CD8-positive, alpha-beta memory T cell (primary cell): ENCODE measurements at regions not wholly inside any gene's neighbourhood (a gene's known extent, or its start where the extent isn't known, plus 50 kb on each side); places are given as distances from the start of the nearest gene placed in this dataset.
"Not testable (repeated sequence)": the region's sequence is repeated elsewhere in the genome, so short reads cannot be mapped to it uniquely, and the experiment has no call there.

ENCODE experiments used
- CTCF ChIA-PET: fragments of 350-600 bp; sonication (Branson Sonifier 250); formaldehyde crosslinking; loops from one replicate; lab custom pipeline; 2021; ENCODE audit warnings: antibody characterized with exemption; lab: Charles Lee
- POLR2A ChIA-PET: fragments of 350-600 bp; sonication (Branson Sonifier 250); formaldehyde crosslinking; loops from one replicate; lab custom pipeline; 2021; ENCODE audit warnings: antibody characterized with exemption; lab: Charles Lee
- DNase-seq, 5 donors: peaks; one replicate each; pipeline versions ENCODE4 v3.0.0 to v3.0.0-alpha.2; 2020 to 2022; ENCODE audit warnings: mixed read lengths in 1 of 5
- H3K27ac ChIP-seq: one replicate; pipeline ENCODE4 v1.7.0; 2013; ENCODE audit warnings: low read depth, mild to moderate bottlenecking, low read length, moderate library complexity
- H3K27me3 ChIP-seq: 2 replicates; pipeline ENCODE4 v1.7.0; 2013; ENCODE audit warnings: low read length, mild to moderate bottlenecking; ENCODE audit not compliant: insufficient read depth, poor library complexity, severe bottlenecking
- H3K36me3 ChIP-seq: 2 replicates; pipeline ENCODE4 v1.7.0; 2013; ENCODE audit warnings: mild to moderate bottlenecking, low read length, moderate library complexity; ENCODE audit not compliant: insufficient read depth
- H3K4me1 ChIP-seq: 2 replicates; pipeline ENCODE4 v1.7.0; 2013; ENCODE audit warnings: mild to moderate bottlenecking, low read length, moderate library complexity; ENCODE audit not compliant: insufficient read depth
- H3K4me3 ChIP-seq: 2 replicates; pipeline ENCODE4 v1.7.0; 2013; ENCODE audit warnings: mild to moderate bottlenecking, low read length
- H3K9me3 ChIP-seq: 2 replicates; pipeline ENCODE4 v1.7.0; 2013; ENCODE audit warnings: mild to moderate bottlenecking, low read length
- H3K27ac Mint-ChIP-seq, 8 donors: one replicate each; pipeline ENCODE4 v1.8.0; 2020 to 2021; ENCODE audit warnings: mixed read lengths in 8 of 8, mild to moderate bottlenecking in 6 of 8, inconsistent platforms in 3 of 8, moderate library complexity in 3 of 8
- H3K27me3 Mint-ChIP-seq, 2 donors: one replicate each; pipeline ENCODE4 v1.8.0; 2020 to 2021; ENCODE audit warnings: mixed read lengths in 2 of 2, mild to moderate bottlenecking in 1 of 2, moderate library complexity in 1 of 2
- H3K36me3 Mint-ChIP-seq, 3 donors: one replicate each; pipeline ENCODE4 v1.8.0; 2020 to 2021; ENCODE audit warnings: mixed read lengths in 3 of 3, inconsistent platforms in 1 of 3, mild to moderate bottlenecking in 1 of 3
- H3K4me1 Mint-ChIP-seq, 3 donors: one replicate each; pipeline ENCODE4 v1.8.0; 2020 to 2021; ENCODE audit warnings: mixed read lengths in 3 of 3, inconsistent platforms in 1 of 3, mild to moderate bottlenecking in 1 of 3
- H3K4me3 Mint-ChIP-seq, 7 donors: one replicate each; pipeline ENCODE4 v1.8.0; 2020 to 2021; ENCODE audit warnings: mixed read lengths in 7 of 7, mild to moderate bottlenecking in 6 of 7, moderate library complexity in 4 of 7, inconsistent platforms in 2 of 7
- H3K9me3 Mint-ChIP-seq, 5 donors: one replicate each; pipeline ENCODE4 v1.8.0; 2020 to 2022; ENCODE audit warnings: mixed read lengths in 5 of 5, mild to moderate bottlenecking in 3 of 5, moderate library complexity in 2 of 5, inconsistent platforms in 1 of 5

GRCh38 chr6:57878792-57879191 lies 561.4 kb downstream of the PRIM2 start:
- H3K36me3 Mint-ChIP-seq, DNase-seq, H3K27me3 ChIP-seq, H3K27ac ChIP-seq, H3K4me1 Mint-ChIP-seq, H3K36me3 ChIP-seq, POLR2A ChIA-PET, H3K27ac Mint-ChIP-seq, H3K9me3 Mint-ChIP-seq, CTCF ChIA-PET, H3K4me3 ChIP-seq, H3K9me3 ChIP-seq, H3K4me1 ChIP-seq, H3K4me3 Mint-ChIP-seq, H3K27me3 Mint-ChIP-seq: not testable (repeated sequence)

GRCh38 chr6:57898850-57899249 lies 581.4 kb downstream of the PRIM2 start:
- H3K27ac Mint-ChIP-seq, H3K4me1 ChIP-seq, H3K4me3 Mint-ChIP-seq, POLR2A ChIA-PET, H3K4me3 ChIP-seq, H3K9me3 ChIP-seq, DNase-seq, H3K9me3 Mint-ChIP-seq, H3K27me3 ChIP-seq, H3K36me3 ChIP-seq, H3K27me3 Mint-ChIP-seq, H3K4me1 Mint-ChIP-seq, H3K27ac ChIP-seq, CTCF ChIA-PET, H3K36me3 Mint-ChIP-seq: not testable (repeated sequence)

- H3K27me3 Mint-ChIP-seq, CTCF ChIA-PET, H3K27ac ChIP-seq, H3K4me3 ChIP-seq, H3K4me1 Mint-ChIP-seq, H3K36me3 Mint-ChIP-seq, H3K27me3 ChIP-seq, H3K9me3 Mint-ChIP-seq, H3K27ac Mint-ChIP-seq, DNase-seq, H3K9me3 ChIP-seq, H3K4me3 Mint-ChIP-seq, H3K36me3 ChIP-seq, POLR2A ChIA-PET, H3K4me1 ChIP-seq: not testable (repeated sequence)
Observed at GRCh38 chr6:57900687-57901399, 583.4 kb downstream of the PRIM2 start.

GRCh38 chr6:57901445-57901844 lies 584.0 kb downstream of the PRIM2 start:
- CTCF ChIA-PET, H3K36me3 Mint-ChIP-seq, H3K27me3 Mint-ChIP-seq, DNase-seq, H3K4me1 ChIP-seq, H3K9me3 Mint-ChIP-seq, H3K27me3 ChIP-seq, H3K27ac ChIP-seq, H3K4me3 ChIP-seq, H3K36me3 ChIP-seq, H3K27ac Mint-ChIP-seq, H3K4me3 Mint-ChIP-seq, H3K4me1 Mint-ChIP-seq, POLR2A ChIA-PET, H3K9me3 ChIP-seq: not testable (repeated sequence)

- H3K36me3 Mint-ChIP-seq, H3K4me3 ChIP-seq, H3K27ac ChIP-seq, H3K4me1 ChIP-seq, H3K9me3 Mint-ChIP-seq, H3K36me3 ChIP-seq, H3K4me1 Mint-ChIP-seq, POLR2A ChIA-PET, DNase-seq, H3K27me3 ChIP-seq, CTCF ChIA-PET, H3K9me3 ChIP-seq, H3K27ac Mint-ChIP-seq, H3K4me3 Mint-ChIP-seq, H3K27me3 Mint-ChIP-seq: not testable (repeated sequence)
Observed at GRCh38 chr6:57904356-57904755, 586.9 kb downstream of the PRIM2 start.

- H3K4me1 Mint-ChIP-seq, H3K4me3 ChIP-seq, H3K4me1 ChIP-seq, H3K27ac ChIP-seq, H3K4me3 Mint-ChIP-seq, CTCF ChIA-PET, H3K27me3 ChIP-seq, H3K9me3 Mint-ChIP-seq, POLR2A ChIA-PET, H3K27ac Mint-ChIP-seq, H3K27me3 Mint-ChIP-seq, H3K9me3 ChIP-seq, H3K36me3 ChIP-seq, DNase-seq: not testable (repeated sequence)
- H3K36me3 Mint-ChIP-seq = peaks cover 0 to 16% (median 1%) of the 10 kb centered on the region in 3 donors
Observed at GRCh38 chr6:57915300-57915699, 597.9 kb downstream of the PRIM2 start.

GRCh38 chr6:57942966-57943365 lies 625.5 kb downstream of the PRIM2 start:
- H3K27me3 Mint-ChIP-seq, POLR2A ChIA-PET, H3K4me1 ChIP-seq, H3K36me3 ChIP-seq, H3K4me3 ChIP-seq, H3K9me3 Mint-ChIP-seq, H3K4me3 Mint-ChIP-seq, CTCF ChIA-PET, H3K4me1 Mint-ChIP-seq, H3K27ac ChIP-seq, H3K27me3 ChIP-seq, H3K9me3 ChIP-seq, DNase-seq, H3K27ac Mint-ChIP-seq: not testable (repeated sequence)
- H3K36me3 Mint-ChIP-seq = peaks cover 0 to 24% (median 8%) of the 10 kb centered on the region in 3 donors

- H3K36me3 ChIP-seq, H3K4me1 Mint-ChIP-seq, H3K27ac ChIP-seq, DNase-seq, H3K27me3 ChIP-seq, H3K4me1 ChIP-seq, H3K9me3 ChIP-seq, H3K4me3 ChIP-seq, H3K4me3 Mint-ChIP-seq, H3K27me3 Mint-ChIP-seq, CTCF ChIA-PET, H3K27ac Mint-ChIP-seq, POLR2A ChIA-PET, H3K9me3 Mint-ChIP-seq: not testable (repeated sequence)
- peaks cover 3 to 45% (median 12%) of the 10 kb centered on the region in 3 donors for H3K36me3 Mint-ChIP-seq
Observed at GRCh38 chr6:57946084-57946768, 628.8 kb downstream of the PRIM2 start.
